GM19324 (cell line): ENCODE measurements at regions not wholly inside any gene's neighbourhood (a gene's known extent, or its start where the extent isn't known, plus 50 kb on each side); places are given as distances from the start of the nearest gene placed in this dataset.
"Not testable (repeated sequence)": the region's sequence is repeated elsewhere in the genome, so short reads cannot be mapped to it uniquely, and the experiment has no call there.

Experiments
- ATAC-seq: cut with Tn5 transposase; IDR thresholded peaks from one replicate; pipeline ENCODE4 v1.9.1; 2021; ENCODE audit warnings: mild to moderate bottlenecking, moderate library complexity; ENCODE audit not compliant: unreplicated experiment, low FRiP score

GRCh38 chr5:145050181-145050580 is 785.0 kb downstream of the PRELID2 start:
- ATAC-seq = no peak

GRCh38 chr5:145044970-145045369 is 790.2 kb downstream of the PRELID2 start:
- ATAC-seq = no peak

GRCh38 chr5:145028626-145029025 is 806.5 kb downstream of the PRELID2 start:
- ATAC-seq = no peak

GRCh38 chr5:145027286-145027685 is 807.9 kb downstream of the PRELID2 start:
- ATAC-seq = no peak

GRCh38 chr5:145025775-145026174 is 809.4 kb downstream of the PRELID2 start:
- no peak for ATAC-seq

GRCh38 chr5:145015146-145015545 is 820.0 kb downstream of the PRELID2 start:
- no peak for ATAC-seq

- no peak for ATAC-seq
Measured at GRCh38 chr5:145014109-145014508, 821.0 kb downstream of the PRELID2 start.

GRCh38 chr5:145010834-145011233 is 824.3 kb downstream of the PRELID2 start:
- no peak for ATAC-seq

- no peak for ATAC-seq
Measured at GRCh38 chr5:145008876-145009530, 826.1 kb downstream of the PRELID2 start.

- ATAC-seq = not testable (repeated sequence)
Measured at GRCh38 chr5:144994356-144994755, 823.7 kb downstream of the KCTD16 start.

GRCh38 chr5:144983101-144983500 is 812.4 kb downstream of the KCTD16 start:
- no peak for ATAC-seq

- ATAC-seq = no peak
Measured at GRCh38 chr5:144979516-144980264, 809.0 kb downstream of the KCTD16 start.

- ATAC-seq = no peak
Measured at GRCh38 chr5:144972317-144972716, 801.6 kb downstream of the KCTD16 start.

GRCh38 chr5:144971108-144971850 is 800.6 kb downstream of the KCTD16 start:
- no peak for ATAC-seq

GRCh38 chr5:144960296-144960695 is 789.6 kb downstream of the KCTD16 start:
- no peak for ATAC-seq

- no peak for ATAC-seq
Measured at GRCh38 chr5:144958002-144958401, 787.3 kb downstream of the KCTD16 start.

- no peak for ATAC-seq
Measured at GRCh38 chr5:144950996-144951395, 780.3 kb downstream of the KCTD16 start.

- no peak for ATAC-seq
Measured at GRCh38 chr5:144947023-144947422, 776.4 kb downstream of the KCTD16 start.

- no peak for ATAC-seq
Measured at GRCh38 chr5:144945503-144945902, 774.8 kb downstream of the KCTD16 start.

- ATAC-seq = no peak
Measured at GRCh38 chr5:144944936-144945335, 774.3 kb downstream of the KCTD16 start.

- no peak for ATAC-seq
Measured at GRCh38 chr5:144941004-144941403, 770.3 kb downstream of the KCTD16 start.
